WI38 (cell line): ENCODE measurements at regions not wholly inside any gene's neighbourhood (a gene's known extent, or its start where the extent isn't known, plus 50 kb on each side); places are given as distances from the start of the nearest gene placed in this dataset.

Experiments
- H3K4me3 ChIP-seq: 2 replicates; pipeline ENCODE4 v1.5.1; 2011; ENCODE audit warnings: low read depth, mild to moderate bottlenecking, control low read depth, low read length
- TF ChIP-seq, protein P1 (sequence below): IDR thresholded peaks from 2 replicates; pipeline ENCODE4 v1.5.1; 2012; ENCODE audit warnings: low read depth, mild to moderate bottlenecking, control low read depth, low read length

DNA sequence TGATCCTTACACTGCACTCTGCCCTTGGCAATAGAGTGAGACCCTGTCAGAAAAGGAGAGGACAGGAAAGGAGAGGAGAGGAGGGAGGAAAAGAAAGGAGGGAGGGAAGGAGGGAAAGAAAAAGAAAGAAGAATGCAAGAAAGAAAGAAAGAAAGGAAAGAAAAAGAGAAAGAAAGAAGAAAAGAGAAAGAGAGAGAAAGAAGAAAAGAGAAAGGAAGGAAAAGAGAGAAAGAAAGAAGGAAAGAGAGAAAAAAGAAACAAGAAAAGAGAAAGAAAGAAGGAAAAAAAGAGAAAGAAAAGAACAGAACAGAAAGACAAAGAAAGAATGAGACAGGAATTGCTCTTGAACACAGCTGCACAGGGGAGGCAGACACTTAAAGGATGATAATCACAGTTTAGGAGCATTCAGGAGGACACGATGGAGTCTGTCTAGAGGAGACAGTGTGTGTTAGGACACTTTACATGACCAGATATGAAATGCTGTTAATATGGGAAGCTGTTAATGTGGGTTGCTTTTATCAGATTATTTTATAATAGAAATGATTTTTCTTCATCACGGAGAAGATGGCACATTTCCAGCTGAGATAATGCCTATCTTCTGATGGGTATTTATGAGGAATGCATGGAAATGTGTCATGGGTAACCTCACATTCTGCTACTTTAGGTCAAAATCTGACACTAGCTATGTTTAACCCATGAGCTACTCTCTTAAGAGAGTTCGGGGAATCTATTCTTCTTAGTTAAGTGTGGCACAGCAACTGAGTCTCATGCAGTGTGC is 160.5 kb downstream of the BAMBI start:
- TF ChIP-seq, protein P1, sequence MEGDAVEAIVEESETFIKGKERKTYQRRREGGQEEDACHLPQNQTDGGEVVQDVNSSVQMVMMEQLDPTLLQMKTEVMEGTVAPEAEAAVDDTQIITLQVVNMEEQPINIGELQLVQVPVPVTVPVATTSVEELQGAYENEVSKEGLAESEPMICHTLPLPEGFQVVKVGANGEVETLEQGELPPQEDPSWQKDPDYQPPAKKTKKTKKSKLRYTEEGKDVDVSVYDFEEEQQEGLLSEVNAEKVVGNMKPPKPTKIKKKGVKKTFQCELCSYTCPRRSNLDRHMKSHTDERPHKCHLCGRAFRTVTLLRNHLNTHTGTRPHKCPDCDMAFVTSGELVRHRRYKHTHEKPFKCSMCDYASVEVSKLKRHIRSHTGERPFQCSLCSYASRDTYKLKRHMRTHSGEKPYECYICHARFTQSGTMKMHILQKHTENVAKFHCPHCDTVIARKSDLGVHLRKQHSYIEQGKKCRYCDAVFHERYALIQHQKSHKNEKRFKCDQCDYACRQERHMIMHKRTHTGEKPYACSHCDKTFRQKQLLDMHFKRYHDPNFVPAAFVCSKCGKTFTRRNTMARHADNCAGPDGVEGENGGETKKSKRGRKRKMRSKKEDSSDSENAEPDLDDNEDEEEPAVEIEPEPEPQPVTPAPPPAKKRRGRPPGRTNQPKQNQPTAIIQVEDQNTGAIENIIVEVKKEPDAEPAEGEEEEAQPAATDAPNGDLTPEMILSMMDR: no peak
- H3K4me3 ChIP-seq: no peak overlapping the region

DNA sequence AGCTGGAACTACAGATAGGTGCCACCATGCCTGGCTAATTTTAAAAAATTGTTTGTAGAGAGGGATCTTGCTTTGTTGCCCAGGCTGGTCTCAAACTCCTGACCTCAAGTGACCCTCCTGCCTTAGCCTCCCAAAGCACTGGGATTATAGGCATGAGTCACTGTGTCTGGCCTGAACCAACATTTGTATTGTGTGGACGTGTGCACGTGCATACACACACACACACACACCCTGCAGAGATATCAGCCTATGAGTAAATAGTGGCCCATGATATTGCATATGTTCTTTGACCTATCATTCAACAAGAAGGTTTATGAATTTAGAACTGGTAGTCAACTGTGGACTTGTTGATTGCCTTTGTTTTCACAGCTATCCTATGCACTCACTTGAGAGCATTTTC is 161.6 kb downstream of the BAMBI start:
- TF ChIP-seq, protein P1: no peak
- no peak overlapping the region for H3K4me3 ChIP-seq

DNA sequence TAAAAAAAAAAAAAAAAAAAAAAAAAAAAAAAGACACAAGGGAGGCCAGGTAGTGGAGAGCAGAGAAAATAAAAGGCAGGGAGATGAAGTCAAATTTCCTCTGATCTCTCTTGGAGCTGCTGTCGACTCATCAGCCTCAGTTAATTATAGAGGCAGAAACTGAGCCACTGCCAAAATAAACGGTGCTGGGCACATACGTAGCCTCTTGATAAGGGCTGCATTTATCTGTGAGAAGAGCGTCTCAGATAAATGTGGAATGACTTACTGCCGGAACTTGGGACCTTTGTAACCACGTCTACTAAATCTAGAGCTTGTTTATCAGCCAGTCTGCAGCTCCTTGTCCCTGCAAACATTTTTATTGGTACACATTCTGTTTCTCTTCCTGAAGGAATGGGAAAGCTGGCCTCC is 162.3 kb downstream of the BAMBI start:
- no peak overlapping the region for H3K4me3 ChIP-seq
- TF ChIP-seq, protein P1: no peak

DNA sequence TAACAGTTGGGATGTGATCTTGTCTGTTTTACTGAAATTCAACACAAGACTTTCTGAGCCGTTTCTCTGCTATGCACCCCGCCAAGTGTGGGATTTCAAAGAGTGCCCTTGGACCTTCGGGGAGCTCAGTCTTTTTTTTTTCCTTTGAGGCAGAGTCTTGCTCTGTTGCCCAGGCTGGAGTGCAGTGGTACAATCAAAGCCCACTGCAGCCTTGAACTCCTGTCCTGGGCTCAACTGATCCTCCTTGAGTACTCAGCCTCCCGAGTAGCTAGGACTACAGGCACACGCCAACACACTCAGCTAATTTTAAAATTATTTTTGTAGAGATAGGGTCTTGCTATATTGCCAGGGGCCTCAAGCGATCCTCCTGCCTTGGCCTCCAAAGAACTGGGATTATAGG is 162.9 kb downstream of the BAMBI start:
- H3K4me3 ChIP-seq: no peak overlapping the region
- TF ChIP-seq, protein P1: no peak

DNA sequence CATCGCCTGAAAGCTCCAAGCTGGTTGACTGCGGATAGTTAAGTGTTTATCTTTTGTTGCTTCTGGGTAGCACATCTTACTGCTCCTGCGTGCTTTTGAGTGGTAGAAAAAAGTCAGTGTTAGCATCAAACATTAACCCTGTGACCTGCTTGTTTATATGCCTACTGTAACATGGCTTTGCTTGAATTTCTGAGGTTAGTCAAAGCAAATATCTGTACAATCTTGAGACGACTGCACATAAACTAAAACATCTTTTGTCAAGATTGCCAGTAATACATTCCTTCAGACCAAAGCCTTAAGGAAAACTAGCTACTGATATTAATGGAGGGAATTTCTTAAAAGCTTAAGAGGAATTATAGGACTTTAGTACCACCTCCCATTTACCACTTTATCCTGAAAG is 163.7 kb downstream of the BAMBI start:
- TF ChIP-seq, protein P1: no peak
- H3K4me3 ChIP-seq: no peak overlapping the region

DNA sequence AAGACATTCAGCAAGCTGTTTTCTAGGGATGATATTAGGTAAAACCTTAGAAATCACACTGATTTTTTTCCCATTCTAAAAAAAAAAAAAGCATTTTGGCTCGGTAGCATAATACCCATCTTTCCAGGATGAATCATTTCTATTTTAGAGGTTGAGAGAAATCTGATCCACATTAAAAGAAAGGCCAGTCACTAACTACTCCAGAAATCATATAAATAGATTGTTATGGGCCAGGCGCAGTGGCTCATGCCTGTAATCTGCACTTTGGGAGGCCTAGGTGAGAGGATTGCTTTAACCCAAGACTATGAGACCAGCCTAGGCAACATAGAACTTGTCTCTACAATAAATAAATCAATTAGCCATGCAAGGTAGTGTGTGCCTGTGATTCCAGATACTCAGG is 164.3 kb downstream of the BAMBI start:
- TF ChIP-seq, protein P1: no peak
- H3K4me3 ChIP-seq: no peak overlapping the region

DNA sequence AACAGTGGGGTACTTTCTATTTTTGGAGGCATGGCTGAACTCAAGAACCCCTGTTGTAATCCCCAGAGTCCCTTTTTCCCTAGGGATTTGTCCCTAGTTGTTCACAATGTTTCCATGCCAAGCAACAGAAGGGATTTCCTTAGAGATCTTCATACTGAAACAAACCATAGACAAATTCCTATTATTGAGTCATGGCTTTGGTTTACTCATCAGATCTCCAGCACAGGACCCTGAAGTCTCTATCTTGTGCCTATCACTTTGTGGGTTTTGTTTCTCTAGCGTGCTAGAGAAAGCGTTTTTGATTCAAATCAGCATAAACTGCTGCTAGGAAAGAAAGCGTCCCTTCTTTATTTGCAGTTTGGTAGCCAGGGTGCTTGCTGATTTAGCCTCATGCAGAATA is 165.0 kb downstream of the BAMBI start:
- TF ChIP-seq, protein P1: no peak
- H3K4me3 ChIP-seq: no peak overlapping the region
